ENCODE measurements at regions not wholly inside any gene's neighbourhood (a gene's known extent, or its start where the extent isn't known, plus 50 kb on each side); places are given as distances from the start of the nearest gene placed in this dataset.
"Not testable (repeated sequence)": the region's sequence is repeated elsewhere in the genome, so short reads cannot be mapped to it uniquely, and the experiment has no call there.

- H3K36me3 ChIP-seq (ENCODE audit: insufficient read depth, low read length): no peaks in the 10 kb centered on the region
- H3K4me3 ChIP-seq (ENCODE audit: low read length): no peak overlapping the region
- no peak overlapping the region for H3K27ac ChIP-seq (ENCODE audit: low read depth, low read length)
- H3K9ac ChIP-seq (ENCODE audit: low read depth, low read length): no peak overlapping the region
- no peaks in the 10 kb centered on the region for H3K9me3 ChIP-seq (ENCODE audit: insufficient read depth, low read depth, low read length)
- H3K27me3 ChIP-seq (ENCODE audit: insufficient read depth, low read length): no peaks in the 10 kb centered on the region
- no peaks in the 10 kb centered on the region for H3K4me1 ChIP-seq (ENCODE audit: insufficient read depth, low read length)
- WGBS: 93% methylated on average over 3 of the region's 3 CpGs
Observed at GRCh38 chr1:157352216-157352615, 200.1 kb downstream of the FCRL5 start.

GRCh38 chr1:157351800-157352199 is 200.5 kb downstream of the FCRL5 start:
- not testable (repeated sequence) for H3K9me3 ChIP-seq (ENCODE audit: insufficient read depth, low read depth, low read length); H3K4me1 ChIP-seq (ENCODE audit: insufficient read depth, low read length); H3K27me3 ChIP-seq (ENCODE audit: insufficient read depth, low read length); H3K36me3 ChIP-seq (ENCODE audit: insufficient read depth, low read length); H3K4me3 ChIP-seq (ENCODE audit: low read length); H3K9ac ChIP-seq (ENCODE audit: low read depth, low read length); H3K27ac ChIP-seq (ENCODE audit: low read depth, low read length)
- WGBS: 96% methylated on average over 2 of the region's 2 CpGs

GRCh38 chr1:157348538-157349480 is 203.5 kb downstream of the FCRL5 start:
- WGBS: 93% methylated on average over 4 of the region's 4 CpGs
- Histone ChIP-seq H3K36me3 (ENCODE audit: insufficient read depth, low read length) (no peaks in the 10 kb centered on the region), H3K27me3 (ENCODE audit: insufficient read depth, low read length) (no peaks in the 10 kb centered on the region), H3K9ac (ENCODE audit: low read depth, low read length) (no peak overlapping the region), H3K9me3 (ENCODE audit: insufficient read depth, low read depth, low read length) (no peaks in the 10 kb centered on the region), H3K4me1 (ENCODE audit: insufficient read depth, low read length) (no peaks in the 10 kb centered on the region), H3K27ac (ENCODE audit: low read depth, low read length) (no peak overlapping the region), H3K4me3 (ENCODE audit: low read length) (no peak overlapping the region)

- H3K9me3 ChIP-seq (ENCODE audit: insufficient read depth, low read depth, low read length): no peaks in the 10 kb centered on the region
- no peak overlapping the region for H3K9ac ChIP-seq (ENCODE audit: low read depth, low read length)
- H3K27ac ChIP-seq (ENCODE audit: low read depth, low read length): no peak overlapping the region
- H3K4me1 ChIP-seq (ENCODE audit: insufficient read depth, low read length): no peaks in the 10 kb centered on the region
- WGBS: 91% methylated on average over 1 of the region's 1 CpG
- no peak overlapping the region for H3K4me3 ChIP-seq (ENCODE audit: low read length)
- H3K27me3 ChIP-seq (ENCODE audit: insufficient read depth, low read length): no peaks in the 10 kb centered on the region
- H3K36me3 ChIP-seq (ENCODE audit: insufficient read depth, low read length): no peaks in the 10 kb centered on the region
Observed at GRCh38 chr1:157347506-157347905, 204.8 kb downstream of the FCRL5 start.

GRCh38 chr1:157337785-157338184 is 199.6 kb upstream of the ETV3 start:
- H3K9ac ChIP-seq (ENCODE audit: low read depth, low read length); H3K4me1 ChIP-seq (ENCODE audit: insufficient read depth, low read length); H3K27ac ChIP-seq (ENCODE audit: low read depth, low read length); H3K9me3 ChIP-seq (ENCODE audit: insufficient read depth, low read depth, low read length); H3K4me3 ChIP-seq (ENCODE audit: low read length); H3K27me3 ChIP-seq (ENCODE audit: insufficient read depth, low read length); H3K36me3 ChIP-seq (ENCODE audit: insufficient read depth, low read length): not testable (repeated sequence)
- 100% methylated on average over 1 of the region's 1 CpG for WGBS

- Histone ChIP-seq H3K27ac (ENCODE audit: low read depth, low read length) (no peak overlapping the region), H3K4me1 (ENCODE audit: insufficient read depth, low read length) (no peaks in the 10 kb centered on the region), H3K9ac (ENCODE audit: low read depth, low read length) (no peak overlapping the region), H3K36me3 (ENCODE audit: insufficient read depth, low read length) (no peaks in the 10 kb centered on the region), H3K9me3 (ENCODE audit: insufficient read depth, low read depth, low read length) (0 out of 2 replicates have a peak, but pooled peaks cover 6% of the 10 kb centered on the region), H3K27me3 (ENCODE audit: insufficient read depth, low read length) (no peaks in the 10 kb centered on the region), H3K4me3 (ENCODE audit: low read length) (no peak overlapping the region)
- 100% methylated on average over 2 of the region's 2 CpGs for WGBS
Observed at GRCh38 chr1:157335056-157335455, 196.9 kb upstream of the ETV3 start.

- Histone ChIP-seq H3K27me3 (ENCODE audit: insufficient read depth, low read length) (no peaks in the 10 kb centered on the region), H3K4me1 (ENCODE audit: insufficient read depth, low read length) (no peaks in the 10 kb centered on the region), H3K9ac (ENCODE audit: low read depth, low read length) (no peak overlapping the region), H3K9me3 (ENCODE audit: insufficient read depth, low read depth, low read length) (0 out of 2 replicates have a peak, but pooled peaks cover 13% of the 10 kb centered on the region), H3K4me3 (ENCODE audit: low read length) (no peak overlapping the region), H3K27ac (ENCODE audit: low read depth, low read length) (no peak overlapping the region), H3K36me3 (ENCODE audit: insufficient read depth, low read length) (no peaks in the 10 kb centered on the region)
- 80% methylated on average over 2 of the region's 2 CpGs for WGBS
Observed at GRCh38 chr1:157334041-157334440, 195.8 kb upstream of the ETV3 start.

GRCh38 chr1:157330177-157330576 is 192.0 kb upstream of the ETV3 start:
- not testable (repeated sequence) for H3K9ac ChIP-seq (ENCODE audit: low read depth, low read length); H3K36me3 ChIP-seq (ENCODE audit: insufficient read depth, low read length); H3K27me3 ChIP-seq (ENCODE audit: insufficient read depth, low read length); H3K4me3 ChIP-seq (ENCODE audit: low read length); H3K27ac ChIP-seq (ENCODE audit: low read depth, low read length)
- Histone ChIP-seq H3K4me1 (ENCODE audit: insufficient read depth, low read length) (peaks cover 25% of the 10 kb centered on the region), H3K9me3 (ENCODE audit: insufficient read depth, low read depth, low read length) (0 out of 2 replicates have a peak, but pooled peaks cover 13% of the 10 kb centered on the region)

GRCh38 chr1:157328120-157328519 is 189.9 kb upstream of the ETV3 start:
- Histone ChIP-seq H3K4me1 (ENCODE audit: insufficient read depth, low read length) (peaks cover 31% of the 10 kb centered on the region), H3K9me3 (ENCODE audit: insufficient read depth, low read depth, low read length) (0 out of 2 replicates have a peak, but pooled peaks cover 13% of the 10 kb centered on the region)
- H3K36me3 ChIP-seq (ENCODE audit: insufficient read depth, low read length); H3K27ac ChIP-seq (ENCODE audit: low read depth, low read length); H3K9ac ChIP-seq (ENCODE audit: low read depth, low read length); H3K27me3 ChIP-seq (ENCODE audit: insufficient read depth, low read length); H3K4me3 ChIP-seq (ENCODE audit: low read length): not testable (repeated sequence)

GRCh38 chr1:157326173-157326859 is 188.1 kb upstream of the ETV3 start:
- H3K4me3 ChIP-seq (ENCODE audit: low read length): no peak overlapping the region
- no peak overlapping the region for H3K9ac ChIP-seq (ENCODE audit: low read depth, low read length)
- H3K4me1 ChIP-seq (ENCODE audit: insufficient read depth, low read length): peaks cover 31% of the 10 kb centered on the region
- no peaks in the 10 kb centered on the region for H3K36me3 ChIP-seq (ENCODE audit: insufficient read depth, low read length)
- no peaks in the 10 kb centered on the region for H3K27me3 ChIP-seq (ENCODE audit: insufficient read depth, low read length)
- no peak overlapping the region for H3K27ac ChIP-seq (ENCODE audit: low read depth, low read length)
- 0 out of 2 replicates have a peak, but pooled peaks cover 13% of the 10 kb centered on the region for H3K9me3 ChIP-seq (ENCODE audit: insufficient read depth, low read depth, low read length)
- 57% methylated on average over 7 of the region's 7 CpGs for WGBS

- WGBS: no CpG with 5 or more reads among the region's 1 CpG
- Histone ChIP-seq H3K36me3 (ENCODE audit: insufficient read depth, low read length) (no peaks in the 10 kb centered on the region), H3K9ac (ENCODE audit: low read depth, low read length) (no peak overlapping the region), H3K27me3 (ENCODE audit: insufficient read depth, low read length) (no peaks in the 10 kb centered on the region), H3K9me3 (ENCODE audit: insufficient read depth, low read depth, low read length) (0 out of 2 replicates have a peak, but pooled peaks cover 8% of the 10 kb centered on the region), H3K4me1 (ENCODE audit: insufficient read depth, low read length) (peaks cover 31% of the 10 kb centered on the region), H3K27ac (ENCODE audit: low read depth, low read length) (no peak overlapping the region), H3K4me3 (ENCODE audit: low read length) (no peak overlapping the region)
Observed at GRCh38 chr1:157325220-157325619, 187.0 kb upstream of the ETV3 start.
